Pons (tissue), 1 donor: ENCODE measurements at regions not wholly inside any gene's neighbourhood (a gene's known extent, or its start where the extent isn't known, plus 50 kb on each side); places are given as distances from the start of the nearest gene placed in this dataset.
"Not testable (repeated sequence)": the region's sequence is repeated elsewhere in the genome, so short reads cannot be mapped to it uniquely, and the experiment has no call there.

Source experiments
- DNase-seq: peaks from one replicate; pipeline ENCODE4 v3.0.0-alpha.2; 2016; ENCODE audit warnings: low spot score

DNA sequence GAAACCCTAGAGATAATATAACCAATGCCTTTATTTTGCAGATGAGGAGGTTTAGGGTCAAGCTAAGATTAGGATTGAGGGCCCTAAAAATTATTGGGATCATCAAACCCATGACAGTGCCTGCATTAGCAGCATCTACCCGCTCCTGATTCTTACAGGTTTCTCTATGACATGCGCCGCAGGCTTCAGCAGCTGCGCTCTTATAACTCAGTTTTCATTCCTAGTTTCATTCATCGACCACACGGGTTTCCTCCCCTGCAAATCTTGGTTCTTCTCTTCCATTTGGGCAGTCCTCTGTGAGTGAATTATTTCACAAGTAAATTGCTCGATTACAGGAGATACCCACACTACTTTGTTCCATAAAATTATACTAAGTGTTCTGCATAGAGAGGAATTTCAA lies 137.2 kb downstream of the SLC24A2 start:
- no peak for DNase-seq

DNA sequence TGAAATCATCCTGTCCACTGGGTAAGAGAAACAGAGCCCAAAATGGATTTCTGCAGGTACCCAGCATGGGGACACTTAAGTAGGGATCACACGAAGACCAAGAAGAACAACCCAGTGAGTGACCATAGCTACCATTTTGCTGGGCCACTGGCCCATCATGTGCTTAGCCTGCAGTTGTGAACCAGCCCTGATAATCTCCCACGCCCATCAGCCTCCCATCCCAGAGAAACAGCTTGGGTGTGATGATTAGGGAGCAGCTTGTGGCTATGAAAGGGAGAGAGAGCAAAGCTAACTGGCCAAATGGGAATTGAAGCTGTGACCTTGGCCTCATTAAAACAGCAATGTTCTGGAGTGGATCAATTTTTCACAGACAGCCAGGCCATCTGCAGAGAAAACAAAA lies 138.5 kb downstream of the SLC24A2 start:
- no peak for DNase-seq

DNA sequence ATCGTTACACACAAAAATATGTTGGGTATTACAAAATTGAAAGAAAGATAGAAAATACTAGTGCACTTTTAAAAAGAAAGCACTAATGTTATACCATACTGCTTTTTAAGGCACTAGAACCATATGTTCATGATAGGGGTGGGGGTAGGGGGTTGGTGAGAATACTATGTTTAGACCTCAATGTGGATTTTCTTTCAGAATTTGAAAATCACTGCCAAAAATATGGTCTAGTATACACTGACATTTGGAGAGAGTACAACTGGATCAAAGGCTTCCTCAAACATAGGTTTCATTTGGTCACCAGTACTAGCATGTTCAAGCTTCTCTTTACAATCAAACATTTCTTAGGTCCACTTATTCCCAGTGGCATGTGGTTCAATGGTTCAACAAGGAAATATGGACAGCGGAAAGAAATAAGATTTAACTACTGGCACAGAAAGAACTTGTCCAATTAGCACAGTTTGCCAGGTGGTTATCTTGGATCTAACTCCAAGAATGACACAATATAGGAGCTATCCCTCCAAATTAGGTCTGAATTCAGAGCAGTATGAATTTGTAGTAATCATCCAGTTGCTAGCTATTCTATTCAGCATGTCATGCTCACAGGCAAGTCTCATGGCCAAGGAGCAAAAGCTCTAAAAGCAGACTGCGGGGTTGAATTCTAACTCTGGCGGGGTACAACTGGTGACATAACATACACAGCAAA lies 139.3 kb downstream of the SLC24A2 start:
- DNase-seq, result no peak

DNA sequence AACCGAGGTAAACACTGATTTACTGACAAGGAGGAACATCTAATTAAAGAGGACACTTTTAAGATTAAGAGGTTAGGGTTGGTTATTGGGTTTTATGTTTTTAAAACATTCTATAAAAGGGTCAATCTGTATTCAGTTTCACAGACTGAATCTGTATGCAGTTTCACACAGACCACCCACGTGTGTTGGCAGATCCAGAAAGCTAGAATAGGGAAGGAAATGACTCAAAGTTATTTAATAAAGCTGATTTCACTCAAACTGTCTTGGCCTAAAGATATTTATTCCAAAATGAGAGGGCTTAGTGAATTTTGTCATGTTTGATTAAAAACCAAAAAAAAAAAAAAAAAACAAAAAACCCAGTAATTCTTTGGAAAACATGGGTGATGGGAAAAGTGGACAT lies 140.2 kb downstream of the SLC24A2 start:
- DNase-seq, result no peak

DNA sequence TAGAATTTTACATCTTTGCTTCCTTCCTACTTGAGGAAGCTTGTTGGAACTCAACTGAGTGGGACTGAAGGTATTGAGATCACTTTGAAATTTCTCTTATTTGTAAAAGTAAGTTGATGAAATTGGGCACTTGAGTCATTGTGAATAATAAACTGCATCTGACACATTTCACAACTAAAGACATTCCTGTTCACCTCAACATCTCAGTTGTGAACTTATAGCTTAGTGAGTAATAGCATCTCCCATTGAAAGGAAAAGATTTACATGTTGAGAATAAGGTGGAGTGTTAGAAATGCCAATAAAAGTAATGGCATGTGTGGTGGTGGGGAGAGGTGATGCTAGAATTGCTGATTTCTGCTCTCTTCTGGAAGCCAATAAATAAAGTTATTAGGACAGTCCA lies 145.0 kb downstream of the SLC24A2 start:
- DNase-seq, result no peak

DNA sequence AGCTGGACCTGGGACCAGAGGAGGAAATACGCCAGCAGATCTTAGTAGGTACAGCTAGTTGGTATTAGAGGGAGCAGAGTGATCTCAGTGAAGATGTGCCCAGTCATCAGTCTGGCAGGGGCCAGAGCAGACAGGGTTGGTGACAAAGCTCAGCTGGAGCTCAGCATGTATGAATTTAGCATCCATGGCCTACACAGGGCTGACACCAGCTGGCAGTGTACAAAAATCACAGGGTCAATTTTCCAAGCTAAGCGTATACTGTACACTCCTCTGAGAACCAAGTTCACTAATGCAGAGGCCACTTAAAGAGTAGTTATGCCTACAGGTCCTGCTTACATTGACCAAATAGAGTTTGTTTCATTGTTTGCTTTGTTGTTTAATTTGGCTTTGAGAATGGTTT lies 146.6 kb downstream of the SLC24A2 start:
- peak; percentile 91 for DNase-seq

DNA sequence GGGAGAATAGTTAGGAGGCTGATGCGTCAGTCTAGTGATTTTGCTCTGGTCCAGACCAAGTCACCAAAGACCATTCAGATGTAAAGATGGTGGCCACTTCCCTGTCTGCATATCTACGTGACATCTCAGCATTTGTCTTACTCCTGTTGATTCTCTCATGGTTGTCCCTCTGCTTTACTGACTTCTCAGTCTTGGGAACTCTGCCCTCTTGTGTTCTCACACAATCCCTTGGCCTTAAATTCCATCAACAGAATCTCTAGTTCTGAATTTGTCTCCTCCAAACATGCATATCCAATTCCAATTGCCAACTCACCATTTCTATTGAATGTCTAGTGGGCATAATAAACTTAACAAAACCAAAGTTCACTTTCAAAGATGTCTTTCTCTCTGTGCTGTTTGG lies 147.8 kb downstream of the SLC24A2 start:
- DNase-seq, result peak; percentile 89

DNA sequence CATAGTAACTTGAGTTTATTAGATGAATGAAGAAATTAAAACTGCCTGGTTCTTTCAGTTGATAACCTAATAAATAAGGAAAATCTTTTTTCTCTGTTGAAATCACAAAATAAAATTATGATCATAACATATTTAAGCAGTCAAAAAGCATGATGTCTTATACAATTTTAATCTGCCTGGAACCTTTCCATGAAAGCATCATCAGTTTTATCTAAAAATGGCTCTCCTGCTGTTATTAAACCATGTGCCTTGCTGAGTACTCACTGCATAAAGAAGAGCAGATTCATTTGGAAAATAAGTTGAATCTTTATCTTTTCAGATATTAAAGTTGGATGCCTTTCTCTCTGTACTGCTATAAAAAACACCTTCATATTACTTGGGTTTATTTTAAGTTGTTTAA lies 148.8 kb downstream of the SLC24A2 start:
- no peak for DNase-seq

DNA sequence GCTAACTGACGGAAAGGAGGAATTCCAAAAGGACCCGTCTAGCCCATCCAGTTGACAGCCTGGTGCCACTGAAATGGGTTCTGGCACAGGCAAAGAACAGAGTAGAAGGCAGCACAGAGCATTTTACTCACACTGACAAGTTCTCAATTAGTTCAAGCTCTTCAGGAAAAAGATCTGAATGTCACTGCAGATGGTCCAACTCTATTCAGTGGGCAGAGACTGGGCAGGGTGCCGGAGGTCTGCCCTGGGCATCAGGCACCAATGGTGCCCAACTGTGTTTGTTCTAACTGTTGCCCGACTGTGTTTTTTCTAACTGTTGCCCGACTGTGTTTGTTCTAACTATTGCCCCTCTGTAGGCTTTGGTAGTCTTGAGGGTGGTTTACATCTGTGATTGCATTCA lies 151.8 kb downstream of the SLC24A2 start:
- DNase-seq, result no peak

DNA sequence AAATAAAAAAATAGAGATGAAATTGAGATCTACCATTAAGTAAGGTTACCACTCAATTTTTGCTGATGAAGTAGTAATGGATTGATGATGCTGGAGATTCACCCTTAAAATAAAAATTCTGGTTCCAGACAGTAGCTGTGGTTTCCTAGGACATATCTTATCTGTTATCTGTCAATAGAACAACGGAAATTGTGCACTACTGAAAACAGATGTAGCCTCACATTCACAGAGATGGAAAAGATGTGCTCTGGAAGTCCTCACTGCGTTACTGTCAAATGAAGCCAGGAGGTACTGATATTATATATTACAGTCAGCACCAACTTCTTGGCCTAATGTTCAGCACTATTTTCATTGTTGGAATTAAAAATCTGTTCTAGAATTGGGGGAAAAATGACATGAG lies 154.0 kb downstream of the SLC24A2 start:
- no peak for DNase-seq

DNA sequence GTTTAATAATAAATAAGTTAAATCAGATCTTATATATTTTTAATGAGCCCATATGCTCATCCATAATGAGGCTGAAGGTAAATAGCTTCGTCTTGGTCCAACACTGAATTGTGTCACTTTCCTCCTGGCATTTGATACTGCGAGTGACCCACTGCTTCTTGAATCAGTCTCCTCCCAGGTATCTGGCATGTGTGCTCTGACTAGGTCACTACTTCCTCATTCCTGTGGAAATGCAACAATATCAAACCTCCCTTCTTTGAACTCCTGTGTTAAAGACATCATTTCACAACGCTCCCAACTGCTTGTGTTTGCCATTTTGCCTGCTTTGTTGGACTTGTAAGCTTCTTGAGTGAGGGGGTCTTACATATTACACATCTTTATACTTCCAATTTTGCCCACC lies 157.7 kb downstream of the SLC24A2 start:
- no peak for DNase-seq

DNA sequence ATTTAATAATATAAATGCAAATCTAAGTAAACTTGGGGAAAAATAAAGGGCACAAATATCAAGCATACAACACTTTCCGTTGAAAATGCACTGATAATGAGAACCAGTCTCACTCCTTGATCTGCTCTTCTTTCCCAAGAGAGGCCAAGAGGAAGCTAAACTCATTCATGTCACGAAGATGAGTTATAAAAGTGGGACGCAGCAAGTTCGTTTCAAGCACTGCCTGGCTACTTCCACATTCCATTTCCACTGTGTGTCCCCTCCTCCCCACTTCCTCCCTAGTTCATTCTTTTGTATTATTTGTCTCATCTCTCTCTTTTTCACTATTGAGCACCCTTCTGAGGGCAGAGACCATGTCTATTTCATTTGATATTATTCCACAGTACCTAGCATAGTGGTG lies 158.1 kb downstream of the SLC24A2 start:
- peak; percentile 56 for DNase-seq

DNA sequence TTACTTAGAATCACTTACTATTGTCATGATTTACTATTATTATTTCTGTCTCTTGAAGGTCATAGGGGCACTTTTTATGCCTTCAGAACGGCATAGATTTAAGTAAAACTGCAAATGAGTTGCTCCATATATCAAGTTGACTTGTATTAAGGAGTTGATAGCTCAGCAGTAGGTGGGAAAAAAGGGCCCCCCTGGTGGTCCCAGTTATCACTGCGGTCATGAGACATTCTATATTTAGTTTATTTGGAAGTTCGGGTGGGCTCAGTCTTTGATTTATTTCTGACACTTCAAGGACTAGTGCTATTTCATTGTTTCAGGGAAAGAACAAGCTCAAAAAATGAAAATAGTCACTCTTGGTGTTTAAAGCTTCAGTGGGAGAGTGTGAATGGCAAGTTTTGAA lies 159.3 kb downstream of the SLC24A2 start:
- DNase-seq, result no peak

DNA sequence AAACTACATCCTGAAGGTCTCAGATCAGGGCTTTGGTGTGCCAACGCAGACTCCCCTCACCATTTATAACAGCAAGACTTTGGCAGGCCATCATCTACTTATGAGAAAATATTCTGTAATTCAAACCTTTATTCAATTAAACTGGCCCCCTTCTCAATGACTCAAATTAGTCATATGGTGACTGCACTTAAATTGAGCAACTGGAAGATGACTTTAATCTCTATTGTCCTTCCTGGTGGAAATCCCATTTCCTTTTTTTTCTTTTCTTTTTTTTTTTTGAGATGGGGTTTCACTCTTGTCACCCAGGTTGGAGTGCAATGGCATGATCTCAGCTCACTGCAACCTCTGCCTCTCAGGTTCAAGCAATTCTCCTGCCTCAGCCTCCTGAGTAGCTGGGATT lies 163.4 kb downstream of the SLC24A2 start:
- DNase-seq, result not testable (repeated sequence)

DNA sequence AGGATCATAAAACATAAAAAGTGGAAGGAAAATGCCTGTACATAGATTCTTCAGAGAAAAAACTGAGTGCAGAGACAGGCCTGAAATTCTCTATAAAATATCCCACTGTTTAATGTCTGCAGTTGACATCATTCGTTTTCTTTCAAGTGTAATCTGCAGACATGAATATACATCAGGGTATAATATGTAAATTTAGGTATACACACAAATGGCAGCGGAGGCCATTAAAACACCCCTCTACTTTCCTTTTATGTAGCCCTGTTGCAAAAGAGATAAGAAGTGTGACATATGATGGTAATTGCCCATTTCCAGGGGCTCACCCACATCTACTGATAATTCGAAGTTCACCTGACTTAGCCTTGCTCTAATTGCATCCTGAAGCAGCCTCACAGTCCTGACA lies 164.3 kb downstream of the SLC24A2 start:
- no peak for DNase-seq

DNA sequence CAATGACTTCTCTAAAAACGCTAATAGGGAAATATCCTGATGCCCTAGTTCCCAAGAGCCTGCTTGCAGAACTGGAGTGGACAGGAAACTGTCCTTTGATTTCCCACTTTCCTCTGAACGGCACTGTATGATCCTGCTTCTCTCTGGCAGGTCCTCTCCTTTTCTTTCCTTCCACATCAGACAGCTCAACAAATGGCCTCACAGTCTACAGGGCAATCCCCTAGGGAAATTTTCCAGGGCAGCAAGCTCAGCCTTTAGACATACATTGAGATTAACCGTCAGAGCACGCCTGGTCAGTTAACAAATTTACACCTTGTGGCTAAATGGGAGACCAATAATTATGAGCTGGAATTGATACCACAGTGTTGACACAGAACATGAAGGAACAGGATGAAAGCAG lies 164.9 kb downstream of the SLC24A2 start:
- no peak for DNase-seq

DNA sequence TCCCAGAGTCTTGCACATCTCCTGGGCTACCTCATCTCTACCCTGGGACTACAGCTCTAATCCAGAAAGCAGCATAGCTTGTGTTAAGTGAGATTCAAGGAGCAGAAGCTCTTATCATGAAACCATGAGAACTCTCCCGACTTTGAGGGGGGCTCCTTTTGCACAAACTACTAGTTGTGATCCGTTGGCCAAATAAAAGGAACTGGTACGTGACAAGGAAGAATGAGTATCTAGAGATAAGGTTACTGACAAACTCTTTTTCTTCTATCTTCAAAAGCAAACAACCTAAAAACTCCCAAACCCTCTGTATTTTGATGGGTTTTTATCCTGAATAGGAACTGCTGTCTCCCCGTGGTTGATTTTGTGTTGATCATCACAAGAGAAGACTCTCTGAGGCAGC lies 168.5 kb downstream of the SLC24A2 start:
- no peak for DNase-seq

DNA sequence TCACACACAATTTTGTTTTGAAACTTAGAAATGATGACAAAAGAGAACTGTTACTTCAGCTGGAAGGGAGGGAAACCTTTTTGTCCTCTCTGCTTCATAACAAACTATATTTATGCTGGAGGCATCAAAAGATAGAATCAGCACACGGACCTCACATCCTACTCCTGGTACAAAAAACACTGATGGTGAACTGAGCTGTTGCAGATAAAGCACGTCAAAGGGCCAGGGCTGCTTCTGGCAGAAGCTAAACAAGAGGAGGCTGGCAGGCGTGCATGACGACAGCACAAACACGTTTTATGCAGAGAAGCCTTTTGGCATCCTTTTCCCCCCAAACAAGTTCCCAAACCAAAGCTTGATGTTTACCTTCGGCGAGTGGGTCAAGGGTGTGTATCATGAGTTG lies 169.6 kb downstream of the SLC24A2 start:
- no peak for DNase-seq

DNA sequence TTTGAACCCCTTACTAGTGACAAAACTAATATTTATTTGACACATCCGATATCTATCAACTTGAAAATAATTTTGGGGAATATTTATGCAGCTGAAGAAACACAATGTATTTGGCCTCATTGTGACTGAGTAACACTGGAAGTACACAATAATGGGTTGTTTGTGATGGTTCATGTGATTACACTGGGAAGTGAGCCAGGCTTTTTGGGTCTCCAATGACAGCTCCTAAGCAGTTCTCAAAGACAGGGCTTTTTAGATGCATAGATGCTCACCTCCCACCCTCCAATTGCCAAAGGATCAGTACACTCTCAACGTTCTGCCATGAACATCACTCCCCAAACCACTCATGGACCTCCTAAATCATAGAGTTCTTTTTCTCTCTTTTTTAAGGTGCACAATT lies 170.0 kb downstream of the SLC24A2 start:
- DNase-seq, result peak; percentile 99

DNA sequence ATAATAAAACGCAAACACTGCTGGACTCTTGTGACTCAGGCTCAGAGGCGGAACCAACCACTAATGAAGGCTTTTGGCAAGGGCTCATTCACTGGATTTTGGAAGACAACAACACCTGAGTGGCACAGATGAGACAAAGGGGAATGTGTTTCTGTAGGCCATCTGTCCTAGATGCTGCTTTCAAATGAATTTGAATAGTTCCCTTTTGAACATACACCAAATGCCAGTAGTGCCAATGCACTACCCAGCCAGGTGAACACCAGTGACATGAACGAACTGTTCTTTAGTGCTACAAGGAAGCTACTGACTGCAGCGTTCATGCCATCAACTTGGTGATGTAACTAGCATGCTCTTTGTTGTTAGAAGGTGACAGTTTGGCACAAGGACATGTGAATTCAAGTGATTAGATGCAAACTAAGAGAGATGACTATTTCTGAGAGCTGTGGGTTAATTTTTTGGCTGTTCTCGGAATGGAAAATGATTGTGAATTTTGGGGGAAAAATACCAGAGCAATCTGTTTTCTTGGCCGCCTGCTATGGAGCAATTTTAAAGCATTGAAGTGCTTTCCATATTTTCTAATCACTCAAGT lies 173.7 kb downstream of the SLC24A2 start:
- DNase-seq, result peak; percentile 49

DNA sequence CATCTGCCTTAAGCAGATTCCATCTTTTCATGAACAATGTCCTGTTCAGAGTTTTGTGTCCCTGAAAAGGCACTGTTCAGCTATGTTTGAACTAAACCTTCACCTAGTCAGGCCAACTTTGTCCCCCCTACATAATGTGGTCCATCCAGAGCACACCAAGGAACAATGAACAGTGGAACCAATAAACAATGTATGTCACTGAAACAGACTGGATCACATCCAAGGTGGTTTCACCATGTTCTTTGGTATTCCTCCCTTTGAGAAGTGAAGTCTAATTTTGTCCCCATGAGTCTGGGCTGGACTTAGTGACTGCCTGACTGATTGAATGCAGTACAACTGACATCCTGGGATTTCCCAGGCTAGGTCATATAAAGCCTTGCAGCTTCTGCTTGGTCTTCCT lies 174.5 kb downstream of the SLC24A2 start:
- peak; percentile 74 for DNase-seq

DNA sequence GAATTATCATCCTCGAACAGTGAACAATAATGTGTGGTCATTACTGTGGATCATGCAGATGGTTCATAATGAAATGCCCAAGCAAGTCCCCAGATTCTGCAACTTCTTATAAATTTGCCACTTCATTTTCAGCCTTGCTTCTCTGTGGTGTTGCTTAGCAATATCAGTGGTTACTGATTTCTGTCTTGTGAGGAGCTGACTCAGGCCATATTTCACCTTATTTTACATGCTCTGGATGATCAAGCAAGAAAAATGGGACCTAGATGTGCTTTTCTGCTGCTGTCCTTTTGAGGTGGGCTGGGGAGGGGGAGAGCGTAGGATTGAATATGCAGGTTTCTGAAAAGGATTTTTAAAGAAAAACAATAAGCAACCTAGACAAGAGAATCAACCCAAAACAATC lies 188.3 kb downstream of the SLC24A2 start:
- DNase-seq, result no peak

DNA sequence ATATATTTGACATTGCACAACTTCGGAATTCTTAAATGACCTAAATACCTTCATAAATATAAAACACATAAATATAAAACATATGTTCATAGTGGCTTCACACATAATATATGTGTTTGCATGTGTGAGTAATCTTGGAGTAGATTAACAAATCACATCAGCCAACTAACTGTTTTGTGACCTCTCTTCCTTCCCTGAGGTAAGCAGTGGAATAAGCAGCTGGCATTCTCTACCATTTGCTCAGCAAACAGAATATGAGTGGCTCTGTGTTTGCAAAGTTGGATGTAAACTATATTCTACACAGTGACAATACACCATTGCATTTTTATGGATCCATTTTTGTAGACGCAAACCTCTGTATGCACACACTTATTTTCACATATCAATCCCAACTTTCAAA lies 189.9 kb downstream of the ACER2 start:
- DNase-seq, result no peak

DNA sequence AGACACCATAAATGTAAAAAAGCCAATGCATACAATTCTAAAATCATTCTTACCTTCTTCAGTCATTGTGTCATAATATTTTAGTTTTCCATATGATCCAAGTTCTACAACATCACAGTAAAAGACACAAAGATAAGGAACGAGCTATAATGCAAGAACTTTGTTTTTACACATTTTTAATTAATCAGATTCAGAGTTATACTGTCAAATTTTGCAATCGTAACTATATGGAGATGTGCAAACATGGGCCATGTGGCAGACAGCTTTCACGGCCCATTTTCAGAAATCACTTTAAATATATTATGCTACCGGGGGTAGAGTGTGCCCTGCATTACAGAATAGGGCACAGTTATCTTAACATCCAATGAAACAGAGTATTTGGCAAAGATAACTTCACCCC lies 188.4 kb downstream of the ACER2 start:
- no peak for DNase-seq
